PFSK-1 (cell line): ENCODE measurements at regions not wholly inside any gene's neighbourhood (a gene's known extent, or its start where the extent isn't known, plus 50 kb on each side); places are given as distances from the start of the nearest gene placed in this dataset.

Experiments used
- POLR2AphosphoS5 ChIP-seq: IDR thresholded peaks from 2 replicates; pipeline ENCODE4 v1.6.1; 2012; ENCODE audit warnings: low read depth, mild to moderate bottlenecking, control low read depth, low read length, moderate library complexity
- REST ChIP-seq, 2 experiments: IDR thresholded peaks; 2 replicates each; pipeline versions ENCODE4 v1.6.1 to v1.8.0; 2011 to 2012; ENCODE audit warnings: low read depth in 2 of 2, low read length in 2 of 2, control low read depth in 1 of 2, inconsistent platforms in 1 of 2, mild to moderate bottlenecking in 1 of 2, moderate library complexity in 1 of 2; ENCODE audit not compliant: insufficient read depth in 1 of 2
- SIN3A ChIP-seq: IDR thresholded peaks from 2 replicates; pipeline ENCODE4 v1.6.1; 2012; ENCODE audit warnings: mild to moderate bottlenecking, low read length, moderate library complexity, borderline replicate concordance; ENCODE audit not compliant: insufficient read depth
- TAF1 ChIP-seq: IDR thresholded peaks from 2 replicates; pipeline ENCODE4 v1.6.1; 2012; ENCODE audit warnings: low read length, control low read depth, borderline replicate concordance; ENCODE audit not compliant: insufficient read depth

GRCh38 chr5:167649471-167649870 is 642.0 kb upstream of the WWC1 start:
- TF ChIP-seq POLR2AphosphoS5 (no peak), SIN3A (no peak), REST (IDR thresholded peaks at IDR 0.05; ENCODE audit: insufficient read depth in 1 of 2, low read depth in 2 of 2, low read length in 2 of 2) (no peak), TAF1 (no peak)
